HepG2 (cell line): ENCODE measurements at regions not wholly inside any gene's neighbourhood (a gene's known extent, or its start where the extent isn't known, plus 50 kb on each side); places are given as distances from the start of the nearest gene placed in this dataset.

Source experiments
- ATAC-seq: fragments of 200-7000 bp; cut with Tn5 transposase; 3 replicates; pipeline ENCODE4 v1.9.1; 2020; ENCODE audit warnings: mild to moderate bottlenecking, moderate library complexity
- BruUV-seq: library from RNA; stranded (reverse); fragments of 400-500 nt; replicated peaks from 2 replicates; lab custom pipeline; 2021; lab: Mats Ljungman, UMichigan
- CTCF ChIA-PET: fragments of 300-600 bp; formaldehyde crosslinking; extraction: SDS; loops from one replicate; lab custom pipeline; 2021; ENCODE audit warnings: low total read pairs, inconsistent platforms, low intra/inter-chr PET ratio; lab: Yijun Ruan, JAX
- POLR2A ChIA-PET: fragments of 350-600 bp; sonication (Branson Sonifier 250); formaldehyde crosslinking; loops from one replicate; lab custom pipeline; 2020; ENCODE audit warnings: antibody characterized with exemption, inconsistent platforms; lab: Yijun Ruan, JAX
- DNase-seq: peaks from one replicate; pipeline ENCODE4 v3.0.0-alpha.2; 2015; ENCODE audit warnings: low spot score
- FAIRE-seq: peaks from 3 replicates; lab custom pipeline; 2011; peaks lifted over from hg19 to GRCh38; lab: Jason Lieb, UNC
- H2AFZ ChIP-seq: one replicate; pipeline ENCODE4 v1.6.1; 2011; ENCODE audit warnings: low read length, inconsistent platforms
- H3K27ac ChIP-seq: fragments of 300-600 bp; 3 replicates; pipeline ENCODE4 v1.8.0; 2011; ENCODE audit warnings: mixed run types, mild to moderate bottlenecking, mixed read lengths, low read length, inconsistent platforms; ENCODE audit not compliant: insufficient read depth; ENCODE audit errors: extremely low read length
- H3K27me3 ChIP-seq, 2 experiments: fragments of 200-600 bp in 1 of 2; 2 replicates in 1 of 2; 3 replicates in 1 of 2; pipeline versions ENCODE4 v1.6.0 to v1.8.0; 2011; ENCODE audit warnings: low read length in 2 of 2, mild to moderate bottlenecking in 2 of 2, moderate library complexity in 2 of 2, inconsistent platforms in 1 of 2; ENCODE audit not compliant: insufficient read depth in 2 of 2, control insufficient read depth in 1 of 2
- H3K36me3 ChIP-seq, 2 experiments: fragments of 200-600 bp in 1 of 2; replicated peaks in 1 of 2; 2 replicates in 1 of 2; 3 replicates in 1 of 2; pipeline versions ENCODE4 v1.5.1 to v1.8.0; 2011; ENCODE audit warnings: low read length in 2 of 2, inconsistent platforms in 1 of 2; ENCODE audit not compliant: insufficient read depth in 2 of 2, control insufficient read depth in 1 of 2
- H3K4me1 ChIP-seq: 2 replicates; pipeline ENCODE4 v1.5.1; 2012; ENCODE audit warnings: low read length, inconsistent platforms; ENCODE audit not compliant: insufficient read depth
- H3K4me2 ChIP-seq: 2 replicates; pipeline ENCODE4 v1.6.0; 2011; ENCODE audit warnings: low read depth, low read length, inconsistent platforms
- H3K4me3 ChIP-seq, 3 experiments: fragments of 200-600 bp in 1 of 3; sonication (generic), shearing (Covaris generic) in 1 of 3; replicated peaks in 1 of 3; 2 replicates each; pipeline ENCODE4 v1.5.1; 2011 to 2016; ENCODE audit warnings: low read length in 3 of 3, inconsistent platforms in 2 of 3, low read depth in 2 of 3, mild to moderate bottlenecking in 2 of 3, control low read depth in 1 of 3, mixed read lengths in 1 of 3; ENCODE audit not compliant: insufficient read depth in 1 of 3
- H3K79me2 ChIP-seq: one replicate; pipeline ENCODE4 v1.6.1; 2011; ENCODE audit warnings: low read length, inconsistent platforms; ENCODE audit not compliant: insufficient read depth
- H3K9ac ChIP-seq: 2 replicates; pipeline ENCODE4 v1.6.0; 2011; ENCODE audit warnings: mild to moderate bottlenecking, low read depth, low read length, inconsistent platforms; ENCODE audit not compliant: insufficient read depth
- H3K9me3 ChIP-seq: 2 replicates; pipeline ENCODE4 v1.5.1; 2012; ENCODE audit warnings: mild to moderate bottlenecking, low read length
- H4K20me1 ChIP-seq: 2 replicates; pipeline ENCODE4 v1.6.0; 2011; ENCODE audit warnings: inconsistent platforms, mild to moderate bottlenecking, low read length, moderate library complexity; ENCODE audit not compliant: insufficient read depth
- ARNTL ChIP-seq: sonication (generic); formaldehyde crosslinking; IDR thresholded peaks from 2 replicates; pipeline ENCODE4 v1.4.0; 2020; ENCODE audit warnings: mild to moderate bottlenecking, missing genetic modification reagents
- BHLHE40 ChIP-seq: IDR thresholded peaks from 2 replicates; pipeline ENCODE4 v1.6.1; 2011; ENCODE audit warnings: low read length, improper control_type of control experiment
- DPF2 ChIP-seq: sonication (generic); formaldehyde crosslinking; IDR thresholded peaks from 2 replicates; pipeline ENCODE4 v1.4.0; 2020; ENCODE audit warnings: mild to moderate bottlenecking, low read depth, missing genetic modification reagents, borderline replicate concordance
- GABPA ChIP-seq, 2 experiments: IDR thresholded peaks; 2 replicates each; pipeline ENCODE4 v1.6.1; 2011 to 2016; ENCODE audit warnings: low read depth in 2 of 2, low read length in 1 of 2, missing biosample characterization in 1 of 2, missing genetic modification characterization in 1 of 2
- GABPB1 ChIP-seq: IDR thresholded peaks from 2 replicates; pipeline ENCODE4 v1.6.1; 2016; ENCODE audit warnings: mild to moderate bottlenecking, missing genetic modification reagents, moderate library complexity, missing compliant biosample characterization
- HIVEP1 ChIP-seq: sonication (generic); formaldehyde crosslinking; IDR thresholded peaks from 2 replicates; pipeline ENCODE4 v1.4.0; 2020; ENCODE audit warnings: mild to moderate bottlenecking, missing genetic modification reagents
- KDM5B ChIP-seq: sonication (generic); formaldehyde crosslinking; IDR thresholded peaks from 2 replicates; pipeline ENCODE4 v1.4.0; 2020; ENCODE audit warnings: missing genetic modification reagents, mild to moderate bottlenecking, borderline replicate concordance
- KMT2B ChIP-seq: IDR thresholded peaks from 2 replicates; pipeline ENCODE4 v1.6.1; 2016; ENCODE audit warnings: missing genetic modification reagents, missing compliant biosample characterization
- MAFF ChIP-seq: IDR thresholded peaks from 2 replicates; pipeline ENCODE4 v1.6.1; 2011; ENCODE audit warnings: low read depth, low read length, improper control_type of control experiment
- MTA1 ChIP-seq: sonication (generic); formaldehyde crosslinking; IDR thresholded peaks from 2 replicates; pipeline ENCODE4 v1.4.0; 2020; ENCODE audit warnings: missing genetic modification reagents, mild to moderate bottlenecking, borderline replicate concordance
- NFIB ChIP-seq: sonication (generic); formaldehyde crosslinking; IDR thresholded peaks from 2 replicates; pipeline ENCODE4 v1.9.0; 2021; ENCODE audit warnings: missing genetic modification reagents, mild to moderate bottlenecking, borderline replicate concordance
- PAX8 ChIP-seq: sonication (generic); formaldehyde crosslinking; IDR thresholded peaks from 2 replicates; pipeline ENCODE4 v1.8.0; 2022; ENCODE audit warnings: mild to moderate bottlenecking, missing genetic modification reagents, borderline replicate concordance
- SIX1 ChIP-seq: sonication (generic); formaldehyde crosslinking; IDR thresholded peaks from 2 replicates; pipeline ENCODE4 v1.4.0; 2020; ENCODE audit warnings: missing genetic modification reagents, borderline replicate concordance
- TEAD3 ChIP-seq: optimal IDR thresholded peaks from 2 replicates; pipeline ENCODE3; 2016; ENCODE audit warnings: borderline replicate concordance
- U2AF2 ChIP-seq: fragments of 200-400 bp; formaldehyde crosslinking; IDR thresholded peaks from 2 replicates; pipeline ENCODE4 v1.6.1; 2017; ENCODE audit warnings: low read depth, mild to moderate bottlenecking, low read length
- ZNF280D ChIP-seq: sonication (generic); formaldehyde crosslinking; IDR thresholded peaks from 2 replicates; pipeline ENCODE4 v1.5.1; 2020; ENCODE audit warnings: mild to moderate bottlenecking, missing genetic modification reagents
- ZNF431 ChIP-seq: sonication (generic); formaldehyde crosslinking; IDR thresholded peaks from 2 replicates; pipeline ENCODE4 v1.9.0; 2022; ENCODE audit warnings: missing genetic modification reagents, low read depth, mild to moderate bottlenecking, borderline replicate concordance
- ZNF720 ChIP-seq: sonication (generic); formaldehyde crosslinking; IDR thresholded peaks from 2 replicates; pipeline ENCODE4 v1.4.0; 2020; ENCODE audit warnings: missing genetic modification reagents
- ZSCAN29 ChIP-seq: sonication (generic); formaldehyde crosslinking; conservative IDR thresholded peaks from 2 replicates; pipeline ENCODE4 v1.4.0; 2020; ENCODE audit warnings: mild to moderate bottlenecking, missing genetic modification reagents
- WGBS: methylation state at CpG from one replicate; pipeline ENCODE4 v1.1.6; 2017; ENCODE audit warnings: low lambda C conversion rate; 5-methylcytosine and 5-hydroxymethylcytosine counted together
- in situ Hi-C: cut with HindIII; loops from 2 replicates; pipeline ENCODE4 v1.10.0; 2017; ENCODE audit warnings: low pct_unique_long_range_greater_than_20kb; ENCODE audit not compliant: extremely low pct_ligation_motif_present
- intact Hi-C: fragments of 100-400 bp; cut with micrococcal nuclease; formaldehyde crosslinking; loops from one replicate; pipeline ENCODE4 v1.10.0; 2022; ENCODE audit not compliant: unreplicated experiment
- TF ChIP-seq, protein P1 (sequence below): sonication (generic); formaldehyde crosslinking; IDR thresholded peaks from 2 replicates; pipeline ENCODE4 v1.4.0; 2020; ENCODE audit warnings: missing genetic modification reagents

DNA sequence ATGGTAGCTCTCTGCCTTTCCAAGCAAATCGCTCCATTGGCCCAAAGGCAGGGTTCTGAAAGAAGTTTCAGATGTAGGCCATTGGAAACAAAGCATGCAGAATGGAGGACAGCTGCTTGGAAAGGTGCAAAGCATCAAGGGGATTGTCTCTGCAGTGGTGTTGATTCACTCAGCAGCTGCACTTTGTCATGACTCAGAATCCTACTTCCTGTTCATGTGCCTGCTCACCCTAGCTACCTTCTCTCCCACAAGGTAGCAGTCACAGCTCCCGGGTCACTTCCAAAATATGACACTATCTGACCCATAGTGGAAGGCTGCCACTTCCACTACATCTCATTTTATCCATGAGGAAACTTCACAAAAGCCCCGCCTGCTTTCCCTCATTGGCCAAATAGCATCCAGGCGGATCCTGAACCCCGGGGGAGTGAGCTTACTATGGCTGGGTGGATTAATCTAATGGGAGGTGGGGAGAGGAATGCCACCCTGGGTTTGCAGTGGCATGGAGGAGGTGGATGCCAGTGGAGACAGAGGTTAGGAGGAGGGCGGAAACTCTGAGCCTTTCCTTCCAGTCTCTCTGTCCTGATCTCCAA, 74.7 kb upstream of the NKD1 start:
- no peak overlapping the region for H3K27ac ChIP-seq
- no peaks in the 10 kb centered on the region for H3K36me3 ChIP-seq
- no peak overlapping the region for H3K9ac ChIP-seq
- no TSS peak for BruUV-seq
- H2AFZ ChIP-seq: no peak overlapping the region
- H3K79me2 ChIP-seq: no peaks in the 10 kb centered on the region
- no peak overlapping the region for H3K4me3 ChIP-seq
- in situ Hi-C loops: no loop called here
- H3K4me1 ChIP-seq: peaks cover 62% of the 10 kb centered on the region
- H3K27me3 ChIP-seq: no peaks in the 10 kb centered on the region
- no peaks in the 10 kb centered on the region for H4K20me1 ChIP-seq
- FAIRE-seq (no peak), ATAC-seq (no peak; the same call in 2 of the 3 replicates), DNase-seq (peak; percentile 58)
- POLR2A ChIA-PET: interaction anchor here (1.2 to 1.7 kb wide), 3 partner anchors 32 to 74 kb away, joined by 4 to 6 read pairs (median 5); partner anchors contain the start of gene NKD1
- no peak overlapping the region for H3K4me2 ChIP-seq
- H3K9me3 ChIP-seq: peaks cover 12% of the 10 kb centered on the region
- CTCF ChIA-PET: no interaction called here
- intact Hi-C loops: no loop called here
- 88% methylated on average over 6 of the region's 6 CpGs for WGBS
- TF ChIP-seq TEAD3 (CRISPR knock-in tag): peak; percentile 45
- no peak for TF ChIP-seq KDM5B
- TF ChIP-seq BHLHE40: peak; percentile 20; the same call in 1 of the 2 replicates
- no peak for TF ChIP-seq MAFF
- no peak for TF ChIP-seq SIX1 (CRISPR knock-in tag)
- no peak for TF ChIP-seq HIVEP1 (CRISPR knock-in tag)
- no peak for TF ChIP-seq MTA1
- no peak for TF ChIP-seq KMT2B (CRISPR knock-in tag)
- TF ChIP-seq GABPB1 (CRISPR knock-in tag): peak; percentile 22; the same call in 1 of the 2 replicates
- no peak for TF ChIP-seq NFIB
- TF ChIP-seq ZNF280D: no peak
- no peak for TF ChIP-seq ARNTL
- TF ChIP-seq PAX8 (CRISPR knock-in tag): no peak
- TF ChIP-seq DPF2: no peak
- no peak for TF ChIP-seq ZSCAN29 (CRISPR knock-in tag)
- no peak for TF ChIP-seq ZNF720 (CRISPR knock-in tag)
- TF ChIP-seq GABPA (IDR thresholded peaks at IDR 0.05; ENCODE audit: low read depth, low read length): no peak
- TF ChIP-seq GABPA (CRISPR knock-in tag; IDR thresholded peaks at IDR 0.05; ENCODE audit: low read depth): peak; percentile 57
- TF ChIP-seq U2AF2: no peak
- TF ChIP-seq, protein P1, sequence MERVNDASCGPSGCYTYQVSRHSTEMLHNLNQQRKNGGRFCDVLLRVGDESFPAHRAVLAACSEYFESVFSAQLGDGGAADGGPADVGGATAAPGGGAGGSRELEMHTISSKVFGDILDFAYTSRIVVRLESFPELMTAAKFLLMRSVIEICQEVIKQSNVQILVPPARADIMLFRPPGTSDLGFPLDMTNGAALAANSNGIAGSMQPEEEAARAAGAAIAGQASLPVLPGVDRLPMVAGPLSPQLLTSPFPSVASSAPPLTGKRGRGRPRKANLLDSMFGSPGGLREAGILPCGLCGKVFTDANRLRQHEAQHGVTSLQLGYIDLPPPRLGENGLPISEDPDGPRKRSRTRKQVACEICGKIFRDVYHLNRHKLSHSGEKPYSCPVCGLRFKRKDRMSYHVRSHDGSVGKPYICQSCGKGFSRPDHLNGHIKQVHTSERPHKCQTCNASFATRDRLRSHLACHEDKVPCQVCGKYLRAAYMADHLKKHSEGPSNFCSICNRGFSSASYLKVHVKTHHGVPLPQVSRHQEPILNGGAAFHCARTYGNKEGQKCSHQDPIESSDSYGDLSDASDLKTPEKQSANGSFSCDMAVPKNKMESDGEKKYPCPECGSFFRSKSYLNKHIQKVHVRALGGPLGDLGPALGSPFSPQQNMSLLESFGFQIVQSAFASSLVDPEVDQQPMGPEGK: no peak
- TF ChIP-seq ZNF431 (CRISPR knock-in tag): no peak
